ENCODE measurements at regions not wholly inside any gene's neighbourhood (a gene's known extent, or its start where the extent isn't known, plus 50 kb on each side); places are given as distances from the start of the nearest gene placed in this dataset.

- TF ChIP-seq, protein P1, sequence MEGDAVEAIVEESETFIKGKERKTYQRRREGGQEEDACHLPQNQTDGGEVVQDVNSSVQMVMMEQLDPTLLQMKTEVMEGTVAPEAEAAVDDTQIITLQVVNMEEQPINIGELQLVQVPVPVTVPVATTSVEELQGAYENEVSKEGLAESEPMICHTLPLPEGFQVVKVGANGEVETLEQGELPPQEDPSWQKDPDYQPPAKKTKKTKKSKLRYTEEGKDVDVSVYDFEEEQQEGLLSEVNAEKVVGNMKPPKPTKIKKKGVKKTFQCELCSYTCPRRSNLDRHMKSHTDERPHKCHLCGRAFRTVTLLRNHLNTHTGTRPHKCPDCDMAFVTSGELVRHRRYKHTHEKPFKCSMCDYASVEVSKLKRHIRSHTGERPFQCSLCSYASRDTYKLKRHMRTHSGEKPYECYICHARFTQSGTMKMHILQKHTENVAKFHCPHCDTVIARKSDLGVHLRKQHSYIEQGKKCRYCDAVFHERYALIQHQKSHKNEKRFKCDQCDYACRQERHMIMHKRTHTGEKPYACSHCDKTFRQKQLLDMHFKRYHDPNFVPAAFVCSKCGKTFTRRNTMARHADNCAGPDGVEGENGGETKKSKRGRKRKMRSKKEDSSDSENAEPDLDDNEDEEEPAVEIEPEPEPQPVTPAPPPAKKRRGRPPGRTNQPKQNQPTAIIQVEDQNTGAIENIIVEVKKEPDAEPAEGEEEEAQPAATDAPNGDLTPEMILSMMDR (IDR thresholded peaks at IDR 0.05; ENCODE audit: low read depth, low read length, missing control alignments) = no peak
- H3K4me3 ChIP-seq (replicated peaks; ENCODE audit: low read depth, low read length) = no peak overlapping the region
- no peak for DNase-seq (ENCODE audit: extremely low read depth, low read depth)
Measured at GRCh38 chr1:58089898-58090534, 456.5 kb downstream of the OMA1 start.

GRCh38 chr1:58084266-58084665, 462.3 kb downstream of the OMA1 start:
- TF ChIP-seq, protein P1 (IDR thresholded peaks at IDR 0.05; ENCODE audit: low read depth, low read length, missing control alignments) = no peak
- H3K4me3 ChIP-seq (replicated peaks; ENCODE audit: low read depth, low read length) = no peak overlapping the region
- DNase-seq (ENCODE audit: extremely low read depth, low read depth) = no peak

- H3K4me3 ChIP-seq (replicated peaks; ENCODE audit: low read depth, low read length) = no peak overlapping the region
- TF ChIP-seq, protein P1 (IDR thresholded peaks at IDR 0.05; ENCODE audit: low read depth, low read length, missing control alignments) = no peak
- no peak for DNase-seq (ENCODE audit: extremely low read depth, low read depth)
Measured at GRCh38 chr1:58082596-58082995, 463.9 kb downstream of the OMA1 start.

GRCh38 chr1:58076258-58076657, 470.3 kb downstream of the OMA1 start:
- TF ChIP-seq, protein P1 (IDR thresholded peaks at IDR 0.05; ENCODE audit: low read depth, low read length, missing control alignments) = no peak
- DNase-seq (ENCODE audit: extremely low read depth, low read depth) = no peak
- no peak overlapping the region for H3K4me3 ChIP-seq (replicated peaks; ENCODE audit: low read depth, low read length)

- TF ChIP-seq, protein P1 (IDR thresholded peaks at IDR 0.05; ENCODE audit: low read depth, low read length, missing control alignments) = no peak
- DNase-seq (ENCODE audit: extremely low read depth, low read depth) = no peak
- H3K4me3 ChIP-seq (replicated peaks; ENCODE audit: low read depth, low read length) = no peak overlapping the region
Measured at GRCh38 chr1:58075188-58075578, 471.3 kb downstream of the OMA1 start.

GRCh38 chr1:58072450-58072849, 474.1 kb downstream of the OMA1 start:
- DNase-seq (ENCODE audit: extremely low read depth, low read depth) = no peak
- TF ChIP-seq, protein P1 (IDR thresholded peaks at IDR 0.05; ENCODE audit: low read depth, low read length, missing control alignments) = no peak
- H3K4me3 ChIP-seq (replicated peaks; ENCODE audit: low read depth, low read length) = no peak overlapping the region

- no peak overlapping the region for H3K4me3 ChIP-seq (replicated peaks; ENCODE audit: low read depth, low read length)
- no peak for DNase-seq (ENCODE audit: extremely low read depth, low read depth)
- TF ChIP-seq, protein P1 (IDR thresholded peaks at IDR 0.05; ENCODE audit: low read depth, low read length, missing control alignments) = no peak
Measured at GRCh38 chr1:58067082-58067481, 479.4 kb downstream of the OMA1 start.

Measured in HFF-Myc (cell line).